ENCODE measurements at regions not wholly inside any gene's neighbourhood (a gene's known extent, or its start where the extent isn't known, plus 50 kb on each side); places are given as distances from the start of the nearest gene placed in this dataset.
"Not testable (repeated sequence)": the region's sequence is repeated elsewhere in the genome, so short reads cannot be mapped to it uniquely, and the experiment has no call there.

- no peak overlapping the region for H3K4me3 ChIP-seq
- intact Hi-C loops (cut with DNase I; ENCODE audit: low total_unique reads) = no loop called here
- 92 to 100% methylated on average over 1 of the region's 1 CpG for WGBS, 2 donors
- TF ChIP-seq, protein P1, sequence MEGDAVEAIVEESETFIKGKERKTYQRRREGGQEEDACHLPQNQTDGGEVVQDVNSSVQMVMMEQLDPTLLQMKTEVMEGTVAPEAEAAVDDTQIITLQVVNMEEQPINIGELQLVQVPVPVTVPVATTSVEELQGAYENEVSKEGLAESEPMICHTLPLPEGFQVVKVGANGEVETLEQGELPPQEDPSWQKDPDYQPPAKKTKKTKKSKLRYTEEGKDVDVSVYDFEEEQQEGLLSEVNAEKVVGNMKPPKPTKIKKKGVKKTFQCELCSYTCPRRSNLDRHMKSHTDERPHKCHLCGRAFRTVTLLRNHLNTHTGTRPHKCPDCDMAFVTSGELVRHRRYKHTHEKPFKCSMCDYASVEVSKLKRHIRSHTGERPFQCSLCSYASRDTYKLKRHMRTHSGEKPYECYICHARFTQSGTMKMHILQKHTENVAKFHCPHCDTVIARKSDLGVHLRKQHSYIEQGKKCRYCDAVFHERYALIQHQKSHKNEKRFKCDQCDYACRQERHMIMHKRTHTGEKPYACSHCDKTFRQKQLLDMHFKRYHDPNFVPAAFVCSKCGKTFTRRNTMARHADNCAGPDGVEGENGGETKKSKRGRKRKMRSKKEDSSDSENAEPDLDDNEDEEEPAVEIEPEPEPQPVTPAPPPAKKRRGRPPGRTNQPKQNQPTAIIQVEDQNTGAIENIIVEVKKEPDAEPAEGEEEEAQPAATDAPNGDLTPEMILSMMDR (IDR thresholded peaks at IDR 0.05) = no peak
- no peak for TF ChIP-seq POLR2A (IDR thresholded peaks at IDR 0.05)
- DNase-seq = no peak
- no peaks in the 10 kb centered on the region for H3K4me1 ChIP-seq
- no peaks in the 10 kb centered on the region for H3K36me3 ChIP-seq (ENCODE audit: low read depth, missing control alignments)
- H3K9me3 ChIP-seq = no peaks in the 10 kb centered on the region
- H3K27me3 ChIP-seq = no peaks in the 10 kb centered on the region
- H3K27ac ChIP-seq = no peak overlapping the region
Measured at GRCh38 chrX:23509256-23509655, 158.0 kb upstream of the PRDX4 start.

DNA sequence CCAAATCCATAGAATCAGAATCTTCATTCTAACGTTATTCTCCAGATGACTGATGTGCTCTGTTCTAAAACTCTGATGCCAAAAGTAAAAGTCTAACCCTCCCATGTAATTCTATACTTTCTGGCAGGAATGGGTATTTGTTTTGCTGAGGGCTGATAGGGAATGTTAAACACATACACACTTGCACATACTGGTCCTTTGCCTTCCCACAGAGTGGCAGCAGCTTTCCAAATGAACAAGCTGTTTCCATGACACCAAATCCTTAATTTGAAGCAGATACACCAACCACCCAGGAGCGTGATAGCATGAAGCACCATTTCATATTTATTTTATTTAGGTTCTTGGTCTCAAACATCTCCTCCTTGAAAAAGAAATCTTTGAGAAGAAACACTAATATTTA, 155.5 kb upstream of the PRDX4 start:
- H3K27me3 ChIP-seq = no peaks in the 10 kb centered on the region
- H3K4me1 ChIP-seq = no peaks in the 10 kb centered on the region
- 57 to 61% methylated on average over 2 of the region's 2 CpGs for WGBS, 2 donors
- H3K36me3 ChIP-seq (ENCODE audit: low read depth, missing control alignments) = no peaks in the 10 kb centered on the region
- no peak for TF ChIP-seq POLR2A (IDR thresholded peaks at IDR 0.05)
- TF ChIP-seq, protein P1 (IDR thresholded peaks at IDR 0.05) = no peak
- no peaks in the 10 kb centered on the region for H3K9me3 ChIP-seq
- no peak overlapping the region for H3K4me3 ChIP-seq
- intact Hi-C loops (cut with DNase I; ENCODE audit: low total_unique reads) = no loop called here
- no peak overlapping the region for H3K27ac ChIP-seq
- no peak for DNase-seq

DNA sequence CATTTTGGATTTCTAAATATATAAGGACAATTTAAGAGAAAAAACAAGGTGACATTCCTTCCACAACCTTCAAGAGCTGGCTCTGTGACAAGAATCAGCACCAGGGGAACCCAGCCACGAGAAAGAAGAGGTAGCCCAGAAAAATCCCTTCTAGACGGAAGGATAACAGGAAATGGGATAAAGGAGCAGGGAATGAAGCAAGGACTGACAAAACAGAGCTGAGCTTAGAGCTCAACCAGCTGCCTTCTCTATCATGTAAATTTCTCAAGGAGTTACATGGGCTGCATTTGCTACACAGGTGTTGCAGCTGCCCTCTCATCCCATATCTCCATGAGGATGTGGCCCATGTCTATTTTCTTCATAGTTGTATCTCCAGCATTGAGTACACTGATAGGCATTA, 154.2 kb upstream of the PRDX4 start:
- DNase-seq = no peak
- Histone ChIP-seq H3K9me3 (no peaks in the 10 kb centered on the region), H3K4me1 (no peaks in the 10 kb centered on the region), H3K4me3 (no peak overlapping the region), H3K27ac (no peak overlapping the region), H3K36me3 (ENCODE audit: low read depth, missing control alignments) (no peaks in the 10 kb centered on the region), H3K27me3 (no peaks in the 10 kb centered on the region)
- TF ChIP-seq, protein P1 (IDR thresholded peaks at IDR 0.05) = no peak
- no peak for TF ChIP-seq POLR2A (IDR thresholded peaks at IDR 0.05)
- WGBS, 2 donors = 56 to 70% methylated on average over 2 of the region's 2 CpGs
- intact Hi-C loops (cut with DNase I; ENCODE audit: low total_unique reads) = no loop called here

DNA sequence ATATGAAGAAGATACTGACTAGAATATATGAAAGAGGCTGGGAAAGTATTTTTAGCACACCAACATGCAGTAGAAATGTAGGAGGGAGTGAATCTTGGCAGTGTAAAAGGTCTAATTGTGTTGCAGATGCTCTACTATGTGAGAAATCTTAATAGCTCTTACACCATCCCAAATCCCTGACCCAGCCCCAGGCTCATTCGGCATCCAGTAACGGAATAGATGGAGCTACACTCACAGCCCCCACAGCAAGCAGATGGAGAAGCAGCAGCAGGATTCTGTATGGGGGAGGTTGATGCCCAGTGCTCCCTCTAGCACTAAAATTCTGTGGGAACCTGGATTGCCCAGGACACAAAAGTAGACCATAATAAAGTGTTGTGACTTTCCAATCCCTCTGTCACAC, 153.2 kb upstream of the PRDX4 start:
- no peaks in the 10 kb centered on the region for H3K27me3 ChIP-seq
- no peak overlapping the region for H3K27ac ChIP-seq
- intact Hi-C loops (cut with DNase I; ENCODE audit: low total_unique reads) = no loop called here
- H3K4me3 ChIP-seq = no peak overlapping the region
- H3K36me3 ChIP-seq (ENCODE audit: low read depth, missing control alignments) = no peaks in the 10 kb centered on the region
- no peak for DNase-seq
- WGBS, 2 donors = 100% methylated on average over 1 to 2 of the region's 2 CpGs
- no peaks in the 10 kb centered on the region for H3K9me3 ChIP-seq
- no peaks in the 10 kb centered on the region for H3K4me1 ChIP-seq
- no peak for TF ChIP-seq POLR2A (IDR thresholded peaks at IDR 0.05)
- TF ChIP-seq, protein P1 (IDR thresholded peaks at IDR 0.05) = no peak

DNA sequence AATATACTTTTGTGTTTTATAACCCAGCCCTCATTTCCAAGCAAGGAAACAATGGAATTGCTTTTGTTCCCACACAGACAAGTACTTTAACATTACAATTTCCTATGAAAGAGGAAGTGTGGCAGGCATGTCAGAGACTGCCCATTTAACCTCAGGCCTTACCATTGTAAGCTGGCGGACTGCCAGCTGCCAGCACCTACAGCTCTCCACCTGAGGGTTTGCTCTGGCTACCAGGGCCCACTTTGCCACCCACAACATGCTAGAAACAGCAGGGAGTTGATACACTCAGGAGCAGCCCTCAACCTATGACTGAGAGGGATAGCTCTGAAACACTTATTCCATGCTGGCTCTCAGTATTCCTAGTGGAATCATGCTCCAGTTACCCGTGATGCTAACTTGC, 152.3 kb upstream of the PRDX4 start:
- TF ChIP-seq, protein P1 (IDR thresholded peaks at IDR 0.05) = no peak
- no peak for TF ChIP-seq POLR2A (IDR thresholded peaks at IDR 0.05)
- Histone ChIP-seq H3K27me3 (no peaks in the 10 kb centered on the region), H3K4me1 (no peaks in the 10 kb centered on the region), H3K9me3 (no peaks in the 10 kb centered on the region), H3K4me3 (no peak overlapping the region), H3K27ac (no peak overlapping the region), H3K36me3 (ENCODE audit: low read depth, missing control alignments) (no peaks in the 10 kb centered on the region)
- WGBS, 2 donors = 55 to 56% methylated on average over 1 of the region's 2 CpGs
- DNase-seq = no peak
- intact Hi-C loops (cut with DNase I; ENCODE audit: low total_unique reads) = no loop called here

GRCh38 chrX:23523026-23523657, 144.2 kb upstream of the PRDX4 start:
- intact Hi-C loops (cut with DNase I; ENCODE audit: low total_unique reads); H3K36me3 ChIP-seq (ENCODE audit: low read depth, missing control alignments); H3K27me3 ChIP-seq; H3K27ac ChIP-seq; H3K4me3 ChIP-seq; DNase-seq; H3K4me1 ChIP-seq; H3K9me3 ChIP-seq: not testable (repeated sequence)
- WGBS, 2 donors = 94% methylated on average over 29 of the region's 37 CpGs; no CpG with 5 or more reads in 1 of the 2 donors
